ENCODE measurements at regions not wholly inside any gene's neighbourhood (a gene's known extent, or its start where the extent isn't known, plus 50 kb on each side); places are given as distances from the start of the nearest gene placed in this dataset.

DNA sequence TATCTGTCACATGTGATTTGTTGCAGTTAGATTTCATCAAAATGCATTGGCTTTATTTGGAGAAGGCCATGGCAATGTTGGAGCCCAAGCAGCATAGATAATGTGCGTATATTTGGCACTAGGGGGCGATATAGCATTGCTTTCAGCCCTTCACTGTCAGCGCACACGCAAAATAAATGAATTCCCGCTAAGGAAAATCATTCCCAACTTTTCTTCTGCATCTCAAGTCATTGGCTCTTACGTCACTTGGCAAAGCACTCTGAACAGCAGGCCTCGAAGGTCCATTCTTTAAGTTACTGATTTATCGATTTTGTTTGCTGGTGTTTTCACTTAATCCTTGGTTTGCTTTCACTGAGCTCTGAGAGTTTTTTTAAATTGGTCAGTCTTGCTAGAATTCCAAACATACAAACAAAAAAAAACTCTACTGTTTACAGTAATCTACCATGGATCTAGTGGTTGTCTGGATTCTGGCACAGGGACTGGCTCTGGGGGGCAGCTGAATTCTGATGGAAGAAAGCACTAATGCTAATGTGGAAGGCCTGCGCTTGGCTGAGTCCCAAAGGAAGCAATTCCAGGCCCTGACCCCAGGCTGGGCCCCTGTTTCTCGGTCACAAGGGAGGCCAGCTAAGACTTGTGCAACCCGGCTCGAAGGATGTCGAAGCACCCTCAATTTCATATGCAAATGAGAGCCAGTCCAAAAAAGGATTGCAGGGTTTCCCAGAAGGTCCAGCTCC lies 97.7 kb upstream of the IPO5 start (continued):
- TF ChIP-seq TCF12 (IDR thresholded peaks at IDR 0.05) (no peak), TCF12 (CRISPR knock-in tag; IDR thresholded peaks at IDR 0.05) (no peak), ZNF619 (CRISPR knock-in tag; IDR thresholded peaks at IDR 0.05) (no peak), KLF6 (CRISPR knock-in tag; IDR thresholded peaks at IDR 0.05) (no peak), ZNF496 (CRISPR knock-in tag; IDR thresholded peaks at IDR 0.05; ENCODE audit: insufficient replicate concordance) (no peak), SMC3 (IDR thresholded peaks at IDR 0.05; ENCODE audit: low read length) (peak; percentile 85), ZNF781 (CRISPR knock-in tag; IDR thresholded peaks at IDR 0.05; ENCODE audit: borderline replicate concordance, not compliant biosample characterization) (no peak), IRF2 (CRISPR knock-in tag; IDR thresholded peaks at IDR 0.05) (no peak), ADNP (CRISPR knock-in tag; IDR thresholded peaks at IDR 0.05) (no peak), ZNF292 (CRISPR knock-in tag; IDR thresholded peaks at IDR 0.05; ENCODE audit: borderline replicate concordance, low read depth) (no peak), RAD21 (CRISPR knock-in tag; IDR thresholded peaks at IDR 0.05) (peak; percentile 83), ZNF280B (CRISPR knock-in tag; IDR thresholded peaks at IDR 0.05; ENCODE audit: borderline replicate concordance) (no peak), ZNF101 (CRISPR knock-in tag; IDR thresholded peaks at IDR 0.05; ENCODE audit: borderline replicate concordance, low read depth) (no peak), AGO1 (IDR thresholded peaks at IDR 0.05; ENCODE audit: low read depth, low read length, poor library complexity, severe bottlenecking) (no peak), KDM5B (CRISPR knock-in tag; IDR thresholded peaks at IDR 0.05; ENCODE audit: borderline replicate concordance) (no peak), MAZ (IDR thresholded peaks at IDR 0.05; ENCODE audit: borderline replicate concordance, low read depth, low read length) (no peak), MAZ (CRISPR knock-in tag; IDR thresholded peaks at IDR 0.05; ENCODE audit: low read depth) (no peak), CREM (IDR thresholded peaks at IDR 0.05) (peak; percentile 15; the same call in 1 of the 2 replicates), CREM (CRISPR knock-in tag; IDR thresholded peaks at IDR 0.05) (no peak), NCOR1 (IDR thresholded peaks at IDR 0.05; ENCODE audit: borderline replicate concordance, low read length) (no peak), ASH2L (IDR thresholded peaks at IDR 0.05; ENCODE audit: insufficient read length, low read depth, low read length) (no peak), PCBP2 (optimal IDR thresholded peaks at IDR 0.05; ENCODE audit: low read depth, low read length, poor library complexity, severe bottlenecking) (no peak), ZNF205 (CRISPR knock-in tag; IDR thresholded peaks at IDR 0.05) (no peak), SMAD9 (CRISPR knock-in tag; IDR thresholded peaks at IDR 0.05) (no peak), ONECUT2 (CRISPR knock-in tag; IDR thresholded peaks at IDR 0.05) (peak; percentile 45; the same call in 1 of the 2 replicates), POLR2AphosphoS5 (IDR thresholded peaks at IDR 0.05; ENCODE audit: low read depth, low read length) (no peak), RNF2 (conservative IDR thresholded peaks at IDR 0.05; ENCODE audit: low read depth) (0 out of 2 replicates have a peak, but pooled peaks have one; percentile 28)
- TF ChIP-seq, protein P1, sequence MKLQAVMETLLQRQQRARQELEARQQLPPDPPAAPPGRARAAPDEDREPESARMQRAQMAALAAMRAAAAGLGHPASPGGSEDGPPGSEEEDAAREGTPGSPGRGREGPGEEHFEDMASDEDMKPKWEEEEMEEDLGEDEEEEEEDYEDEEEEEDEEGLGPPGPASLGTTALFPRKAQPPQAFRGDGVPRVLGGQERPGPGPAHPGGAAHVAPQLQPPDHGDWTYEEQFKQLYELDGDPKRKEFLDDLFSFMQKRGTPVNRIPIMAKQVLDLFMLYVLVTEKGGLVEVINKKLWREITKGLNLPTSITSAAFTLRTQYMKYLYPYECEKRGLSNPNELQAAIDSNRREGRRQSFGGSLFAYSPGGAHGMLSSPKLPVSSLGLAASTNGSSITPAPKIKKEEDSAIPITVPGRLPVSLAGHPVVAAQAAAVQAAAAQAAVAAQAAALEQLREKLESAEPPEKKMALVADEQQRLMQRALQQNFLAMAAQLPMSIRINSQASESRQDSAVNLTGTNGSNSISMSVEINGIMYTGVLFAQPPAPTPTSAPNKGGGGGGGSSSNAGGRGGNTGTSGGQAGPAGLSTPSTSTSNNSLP (IDR thresholded peaks at IDR 0.05; ENCODE audit: low read depth, low read length): peak; percentile 77
- TF ChIP-seq, protein P2, sequence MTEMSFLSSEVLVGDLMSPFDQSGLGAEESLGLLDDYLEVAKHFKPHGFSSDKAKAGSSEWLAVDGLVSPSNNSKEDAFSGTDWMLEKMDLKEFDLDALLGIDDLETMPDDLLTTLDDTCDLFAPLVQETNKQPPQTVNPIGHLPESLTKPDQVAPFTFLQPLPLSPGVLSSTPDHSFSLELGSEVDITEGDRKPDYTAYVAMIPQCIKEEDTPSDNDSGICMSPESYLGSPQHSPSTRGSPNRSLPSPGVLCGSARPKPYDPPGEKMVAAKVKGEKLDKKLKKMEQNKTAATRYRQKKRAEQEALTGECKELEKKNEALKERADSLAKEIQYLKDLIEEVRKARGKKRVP (CRISPR knock-in tag; IDR thresholded peaks at IDR 0.05): no peak
